ENCODE measurements at regions not wholly inside any gene's neighbourhood (a gene's known extent, or its start where the extent isn't known, plus 50 kb on each side); places are given as distances from the start of the nearest gene placed in this dataset.

- TF ChIP-seq CTCF (IDR thresholded peaks at IDR 0.05) (no peak), POLR2A (IDR thresholded peaks at IDR 0.05) (no peak)
Observed at GRCh38 chr6:11848346-11848651, 69.7 kb upstream of the ADTRP start.

All from esophagus squamous epithelium (tissue), 4 donors.